ENCODE measurements at regions not wholly inside any gene's neighbourhood (a gene's known extent, or its start where the extent isn't known, plus 50 kb on each side); places are given as distances from the start of the nearest gene placed in this dataset.

GRCh38 chr5:27434335-27434734 lies 395.9 kb upstream of the CDH9 start:
- TF ChIP-seq POLR2A (IDR thresholded peaks at IDR 0.05; ENCODE audit: low read depth, low read length) (no peak), POLR2AphosphoS5 (IDR thresholded peaks at IDR 0.05; ENCODE audit: insufficient read depth, low read depth, low read length) (no peak), EZH2 (IDR thresholded peaks at IDR 0.05; ENCODE audit: borderline replicate concordance, low read depth, low read length, severe bottlenecking) (no peak)
- TF ChIP-seq, protein P1, sequence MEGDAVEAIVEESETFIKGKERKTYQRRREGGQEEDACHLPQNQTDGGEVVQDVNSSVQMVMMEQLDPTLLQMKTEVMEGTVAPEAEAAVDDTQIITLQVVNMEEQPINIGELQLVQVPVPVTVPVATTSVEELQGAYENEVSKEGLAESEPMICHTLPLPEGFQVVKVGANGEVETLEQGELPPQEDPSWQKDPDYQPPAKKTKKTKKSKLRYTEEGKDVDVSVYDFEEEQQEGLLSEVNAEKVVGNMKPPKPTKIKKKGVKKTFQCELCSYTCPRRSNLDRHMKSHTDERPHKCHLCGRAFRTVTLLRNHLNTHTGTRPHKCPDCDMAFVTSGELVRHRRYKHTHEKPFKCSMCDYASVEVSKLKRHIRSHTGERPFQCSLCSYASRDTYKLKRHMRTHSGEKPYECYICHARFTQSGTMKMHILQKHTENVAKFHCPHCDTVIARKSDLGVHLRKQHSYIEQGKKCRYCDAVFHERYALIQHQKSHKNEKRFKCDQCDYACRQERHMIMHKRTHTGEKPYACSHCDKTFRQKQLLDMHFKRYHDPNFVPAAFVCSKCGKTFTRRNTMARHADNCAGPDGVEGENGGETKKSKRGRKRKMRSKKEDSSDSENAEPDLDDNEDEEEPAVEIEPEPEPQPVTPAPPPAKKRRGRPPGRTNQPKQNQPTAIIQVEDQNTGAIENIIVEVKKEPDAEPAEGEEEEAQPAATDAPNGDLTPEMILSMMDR (IDR thresholded peaks at IDR 0.05; ENCODE audit: extremely low read depth in 1 of 2, insufficient read depth in 1 of 2, low read depth in 1 of 2, low read length in 2 of 2) = no peak

Measured in endothelial cell of umbilical vein (primary cell).